H1 (cell line): ENCODE measurements at regions not wholly inside any gene's neighbourhood (a gene's known extent, or its start where the extent isn't known, plus 50 kb on each side); places are given as distances from the start of the nearest gene placed in this dataset.

Source experiments
- SUZ12 ChIP-seq: fragments of 200-600 bp; sonication (generic); IDR thresholded peaks from 2 replicates; pipeline ENCODE4 v1.6.1; 2012; ENCODE audit warnings: mild to moderate bottlenecking, inconsistent platforms, low read length, moderate library complexity, mixed read lengths
- ZNF274 ChIP-seq: IDR thresholded peaks from 2 replicates; pipeline ENCODE4 v1.7.0; 2012; ENCODE audit warnings: low read length, borderline replicate concordance; ENCODE audit errors: extremely low read depth
- TF ChIP-seq, protein P1 (sequence below): IDR thresholded peaks from 2 replicates; pipeline ENCODE4 v1.6.1; 2012; ENCODE audit warnings: inconsistent platforms

DNA sequence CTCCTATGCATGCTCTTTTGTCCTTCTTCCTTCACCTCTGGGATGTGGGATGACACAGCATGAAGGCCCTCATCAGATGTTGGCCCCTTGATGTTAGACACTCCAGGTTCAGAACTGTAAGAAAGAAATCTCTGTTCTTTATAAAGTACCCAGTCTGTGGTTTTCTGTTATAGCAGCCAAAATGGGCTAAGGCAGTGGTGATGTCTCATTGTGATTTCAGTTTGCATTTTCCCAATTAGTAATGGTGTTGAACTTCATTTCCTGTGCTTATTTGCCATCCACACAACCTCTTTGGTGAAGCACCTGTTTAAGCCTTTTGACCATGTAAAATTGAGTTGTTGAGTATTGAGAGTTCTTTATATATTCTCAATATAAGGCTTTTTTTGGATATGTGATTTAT, 129.3 kb upstream of the C1orf174 start (continued):
- TF ChIP-seq ZNF274 (no peak), SUZ12 (no peak)
- TF ChIP-seq, protein P1, sequence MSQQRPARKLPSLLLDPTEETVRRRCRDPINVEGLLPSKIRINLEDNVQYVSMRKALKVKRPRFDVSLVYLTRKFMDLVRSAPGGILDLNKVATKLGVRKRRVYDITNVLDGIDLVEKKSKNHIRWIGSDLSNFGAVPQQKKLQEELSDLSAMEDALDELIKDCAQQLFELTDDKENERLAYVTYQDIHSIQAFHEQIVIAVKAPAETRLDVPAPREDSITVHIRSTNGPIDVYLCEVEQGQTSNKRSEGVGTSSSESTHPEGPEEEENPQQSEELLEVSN = no peak
